Astrocyte (in vitro differentiated cells and primary cell): ENCODE measurements at regions not wholly inside any gene's neighbourhood (a gene's known extent, or its start where the extent isn't known, plus 50 kb on each side); places are given as distances from the start of the nearest gene placed in this dataset.

Source experiments
- DNase-seq: peaks from one replicate; pipeline ENCODE4 v3.0.0-alpha.2; 2010; ENCODE audit warnings: low read depth
- FAIRE-seq: peaks from 2 replicates; lab custom pipeline; 2011; peaks lifted over from hg19 to GRCh38; lab: Jason Lieb, UNC
- H2AFZ ChIP-seq: 2 replicates; pipeline ENCODE4 v1.6.0; 2012; ENCODE audit warnings: low read depth, low read length, inconsistent platforms
- H3K27ac ChIP-seq: 2 replicates; pipeline ENCODE4 v1.5.1; 2011; ENCODE audit warnings: low read depth, low read length, inconsistent platforms
- H3K27me3 ChIP-seq: 2 replicates; pipeline ENCODE4 v1.6.0; 2011; ENCODE audit warnings: low read length, inconsistent platforms; ENCODE audit not compliant: insufficient read depth
- H3K36me3 ChIP-seq: 2 replicates; pipeline ENCODE4 v1.5.1; 2011; ENCODE audit warnings: low read length, inconsistent platforms; ENCODE audit not compliant: insufficient read depth
- H3K4me1 ChIP-seq: 2 replicates; pipeline ENCODE4 v1.5.1; 2011; ENCODE audit warnings: low read length, inconsistent platforms; ENCODE audit not compliant: insufficient read depth
- H3K4me2 ChIP-seq: 2 replicates; pipeline ENCODE4 v1.6.0; 2012; ENCODE audit warnings: low read length, inconsistent platforms
- H3K4me3 ChIP-seq: 2 replicates; pipeline ENCODE4 v1.5.1; 2011; ENCODE audit warnings: low read depth, mild to moderate bottlenecking, low read length, inconsistent platforms; ENCODE audit not compliant: insufficient read depth
- H3K79me2 ChIP-seq: 2 replicates; pipeline ENCODE4 v1.6.0; 2012; ENCODE audit warnings: mild to moderate bottlenecking, low read length, inconsistent platforms; ENCODE audit not compliant: insufficient read depth
- H3K9ac ChIP-seq: 2 replicates; pipeline ENCODE4 v1.6.0; 2012; ENCODE audit warnings: mild to moderate bottlenecking, low read length, inconsistent platforms
- H3K9me3 ChIP-seq: 2 replicates; pipeline ENCODE4 v1.5.1; 2012; ENCODE audit warnings: low read depth, mild to moderate bottlenecking, low read length, inconsistent platforms; ENCODE audit not compliant: insufficient read depth
- H4K20me1 ChIP-seq: 2 replicates; pipeline ENCODE4 v1.6.0; 2012; ENCODE audit warnings: low read length, inconsistent platforms; ENCODE audit not compliant: insufficient read depth
- H3K27ac Mint-ChIP-seq: one replicate; pipeline ENCODE4 v1.8.0; 2021; ENCODE audit warnings: mild to moderate bottlenecking, mixed read lengths; ENCODE audit not compliant: unreplicated experiment
- H3K27me3 Mint-ChIP-seq: one replicate; pipeline ENCODE4 v1.8.0; 2021; ENCODE audit warnings: low read depth, mixed read lengths; ENCODE audit not compliant: unreplicated experiment
- H3K36me3 Mint-ChIP-seq: one replicate; pipeline ENCODE4 v1.8.0; 2021; ENCODE audit warnings: low read depth, mixed read lengths; ENCODE audit not compliant: unreplicated experiment
- H3K4me1 Mint-ChIP-seq: one replicate; pipeline ENCODE4 v1.8.0; 2021; ENCODE audit warnings: low read depth, mixed read lengths; ENCODE audit not compliant: unreplicated experiment
- H3K4me3 Mint-ChIP-seq: one replicate; pipeline ENCODE4 v1.8.0; 2021; ENCODE audit warnings: mild to moderate bottlenecking, moderate library complexity, mixed read lengths; ENCODE audit not compliant: unreplicated experiment
- H3K9me3 Mint-ChIP-seq: one replicate; pipeline ENCODE4 v1.8.0; 2021; ENCODE audit warnings: mild to moderate bottlenecking, mixed read lengths; ENCODE audit not compliant: unreplicated experiment
- EZH2 ChIP-seq: IDR thresholded peaks from 2 replicates; pipeline ENCODE4 v1.6.1; 2012; ENCODE audit warnings: mild to moderate bottlenecking, low read length, inconsistent platforms; ENCODE audit not compliant: insufficient read depth
- TF ChIP-seq, protein P1 (sequence below): IDR thresholded peaks from 2 replicates; pipeline ENCODE4 v1.5.1; 2011; ENCODE audit warnings: low read depth, mild to moderate bottlenecking, inconsistent platforms, low read length, moderate library complexity; ENCODE audit not compliant: insufficient read depth

DNA sequence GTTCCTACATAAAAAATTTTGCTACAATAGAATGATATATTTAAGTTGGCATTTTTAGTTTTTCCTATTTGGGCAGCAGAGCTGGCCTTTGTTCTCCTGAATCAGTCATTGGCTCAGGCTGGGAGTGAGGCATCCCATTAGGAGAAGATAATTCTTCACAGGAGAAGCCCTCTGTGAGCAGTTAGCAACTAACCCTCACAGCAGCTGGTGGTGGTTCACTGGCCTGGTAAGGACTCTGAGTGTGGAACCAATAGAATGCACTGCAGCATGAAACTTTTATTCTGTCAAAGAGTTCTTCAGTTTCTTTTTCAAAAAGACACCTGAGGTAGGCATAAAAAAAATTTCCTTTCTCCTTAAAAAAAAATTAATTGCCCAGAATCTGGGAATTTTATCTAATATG is 562.6 kb downstream of the ZNF385D start:
- H3K27me3 Mint-ChIP-seq = peaks cover 1% of the 10 kb centered on the region
- Histone ChIP-seq H3K9ac (no peak overlapping the region), H3K4me3 (no peak overlapping the region), H3K79me2 (no peaks in the 10 kb centered on the region), H3K9me3 (no peaks in the 10 kb centered on the region), H3K27me3 (no peaks in the 10 kb centered on the region), H3K27ac (no peak overlapping the region), H3K4me1 (no peaks in the 10 kb centered on the region), H2AFZ (no peak overlapping the region), H3K4me2 (no peak overlapping the region), H3K36me3 (no peaks in the 10 kb centered on the region), H4K20me1 (no peaks in the 10 kb centered on the region)
- no peaks in the 10 kb centered on the region for H3K36me3 Mint-ChIP-seq
- no peaks in the 10 kb centered on the region for H3K9me3 Mint-ChIP-seq
- no peak overlapping the region for H3K4me3 Mint-ChIP-seq
- H3K4me1 Mint-ChIP-seq = no peaks in the 10 kb centered on the region
- TF ChIP-seq, protein P1, sequence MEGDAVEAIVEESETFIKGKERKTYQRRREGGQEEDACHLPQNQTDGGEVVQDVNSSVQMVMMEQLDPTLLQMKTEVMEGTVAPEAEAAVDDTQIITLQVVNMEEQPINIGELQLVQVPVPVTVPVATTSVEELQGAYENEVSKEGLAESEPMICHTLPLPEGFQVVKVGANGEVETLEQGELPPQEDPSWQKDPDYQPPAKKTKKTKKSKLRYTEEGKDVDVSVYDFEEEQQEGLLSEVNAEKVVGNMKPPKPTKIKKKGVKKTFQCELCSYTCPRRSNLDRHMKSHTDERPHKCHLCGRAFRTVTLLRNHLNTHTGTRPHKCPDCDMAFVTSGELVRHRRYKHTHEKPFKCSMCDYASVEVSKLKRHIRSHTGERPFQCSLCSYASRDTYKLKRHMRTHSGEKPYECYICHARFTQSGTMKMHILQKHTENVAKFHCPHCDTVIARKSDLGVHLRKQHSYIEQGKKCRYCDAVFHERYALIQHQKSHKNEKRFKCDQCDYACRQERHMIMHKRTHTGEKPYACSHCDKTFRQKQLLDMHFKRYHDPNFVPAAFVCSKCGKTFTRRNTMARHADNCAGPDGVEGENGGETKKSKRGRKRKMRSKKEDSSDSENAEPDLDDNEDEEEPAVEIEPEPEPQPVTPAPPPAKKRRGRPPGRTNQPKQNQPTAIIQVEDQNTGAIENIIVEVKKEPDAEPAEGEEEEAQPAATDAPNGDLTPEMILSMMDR = no peak
- TF ChIP-seq EZH2 = no peak
- no peak for FAIRE-seq
- H3K27ac Mint-ChIP-seq = no peak overlapping the region
- no peak for DNase-seq

DNA sequence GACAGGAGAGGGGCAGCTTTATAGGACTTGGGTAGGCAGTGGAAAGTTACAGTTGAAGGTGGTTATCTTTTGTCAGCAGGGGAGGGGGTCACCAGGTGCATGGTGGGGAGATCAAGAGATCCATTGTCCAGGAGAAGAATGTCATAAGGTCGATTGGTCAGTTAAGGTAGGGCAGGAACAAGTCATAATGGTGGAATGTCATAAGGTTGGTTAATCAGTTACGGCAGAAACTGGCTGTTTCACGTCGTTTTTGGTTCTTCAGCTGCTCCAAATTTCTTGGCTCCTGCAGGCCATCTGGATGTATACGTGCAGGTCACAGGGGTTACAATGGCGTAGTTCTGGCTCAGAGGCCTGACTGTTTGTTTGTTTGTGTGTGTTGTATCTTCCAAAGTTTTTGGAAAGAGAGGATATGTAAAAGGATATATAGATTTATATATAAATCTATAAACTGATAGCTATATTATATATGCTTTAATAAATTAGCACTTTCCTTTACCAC is 565.1 kb downstream of the ZNF385D start:
- Histone ChIP-seq H3K79me2 (no peaks in the 10 kb centered on the region), H3K9ac (no peak overlapping the region), H3K4me1 (no peaks in the 10 kb centered on the region), H3K9me3 (no peaks in the 10 kb centered on the region), H3K4me3 (no peak overlapping the region), H2AFZ (no peak overlapping the region), H3K36me3 (no peaks in the 10 kb centered on the region), H4K20me1 (no peaks in the 10 kb centered on the region), H3K4me2 (no peak overlapping the region), H3K27ac (no peak overlapping the region), H3K27me3 (no peaks in the 10 kb centered on the region)
- no peak for DNase-seq
- FAIRE-seq = no peak
- Mint-ChIP-seq H3K4me3 (no peak overlapping the region), H3K27ac (no peak overlapping the region), H3K36me3 (no peaks in the 10 kb centered on the region), H3K9me3 (peaks cover 3% of the 10 kb centered on the region), H3K4me1 (no peaks in the 10 kb centered on the region), H3K27me3 (no peaks in the 10 kb centered on the region)
- no peak for TF ChIP-seq EZH2

DNA sequence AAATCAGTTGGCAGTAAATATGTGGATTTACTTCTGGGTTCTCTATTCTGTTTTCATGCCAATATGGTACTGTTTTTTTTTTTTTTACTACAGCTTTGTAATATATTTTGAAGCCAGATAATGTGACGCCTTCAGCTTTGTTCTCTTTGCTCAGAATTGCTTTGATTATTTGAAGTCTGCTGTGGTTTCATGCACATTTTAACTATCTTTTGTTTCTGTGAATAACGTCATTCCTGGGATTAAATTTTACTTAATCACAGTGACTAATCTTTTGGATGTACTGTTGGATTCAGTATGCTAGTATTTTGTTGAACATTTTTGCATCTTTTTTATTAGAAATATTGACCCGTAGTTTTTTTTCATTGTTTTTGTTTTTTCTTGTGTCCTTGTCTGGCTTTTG is 576.5 kb downstream of the ZNF385D start:
- TF ChIP-seq EZH2 = no peak
- TF ChIP-seq, protein P1 = no peak
- FAIRE-seq (peak; percentile 49), DNase-seq (peak; percentile 88)
- no peaks in the 10 kb centered on the region for H3K9me3 ChIP-seq
- H3K4me1 ChIP-seq = no peaks in the 10 kb centered on the region
- H3K4me3 Mint-ChIP-seq = no peak overlapping the region
- H3K27me3 ChIP-seq = no peaks in the 10 kb centered on the region
- no peaks in the 10 kb centered on the region for H3K27me3 Mint-ChIP-seq
- peak overlapping the region; percentile 29 for H3K4me2 ChIP-seq
- no peaks in the 10 kb centered on the region for H3K79me2 ChIP-seq
- H4K20me1 ChIP-seq = no peaks in the 10 kb centered on the region
- H3K36me3 Mint-ChIP-seq = no peaks in the 10 kb centered on the region
- peaks cover 4% of the 10 kb centered on the region for H3K9me3 Mint-ChIP-seq
- no peaks in the 10 kb centered on the region for H3K4me1 Mint-ChIP-seq
- no peak overlapping the region for H3K9ac ChIP-seq
- H3K4me3 ChIP-seq = no peak overlapping the region
- no peak overlapping the region for H2AFZ ChIP-seq
- no peaks in the 10 kb centered on the region for H3K36me3 ChIP-seq
- H3K27ac ChIP-seq = peak overlapping the region; percentile 14
- H3K27ac Mint-ChIP-seq = no peak overlapping the region
